Liver (tissue), 8 donors: ENCODE measurements at regions not wholly inside any gene's neighbourhood (a gene's known extent, or its start where the extent isn't known, plus 50 kb on each side); places are given as distances from the start of the nearest gene placed in this dataset.

Experiments used
- DNase-seq: peaks from one replicate; pipeline ENCODE4 v3.0.0-alpha.2; 2017; ENCODE audit warnings: low spot score
- H3K27ac ChIP-seq, 2 donors: one replicate each; pipeline ENCODE4 v1.7.0; 2013; ENCODE audit warnings: inconsistent platforms in 2 of 2, low read length in 2 of 2, control low read depth in 1 of 2, low read depth in 1 of 2, mild to moderate bottlenecking in 1 of 2
- H3K27me3 ChIP-seq, 4 donors: one replicate each; pipeline versions ENCODE4 v1.6.1 to v1.7.0; 2013; ENCODE audit warnings: low read length in 3 of 4, inconsistent platforms in 1 of 4, mild to moderate bottlenecking in 1 of 4, moderate library complexity in 1 of 4; ENCODE audit not compliant: control insufficient read depth in 4 of 4, insufficient read depth in 4 of 4
- H3K36me3 ChIP-seq, 4 donors: one replicate each; pipeline versions ENCODE4 v1.6.1 to v1.7.0; 2013; ENCODE audit warnings: low read length in 3 of 4, mild to moderate bottlenecking in 3 of 4, low read depth in 1 of 4, moderate library complexity in 1 of 4; ENCODE audit not compliant: control insufficient read depth in 4 of 4, insufficient read depth in 3 of 4
- H3K4me1 ChIP-seq, 4 donors: one replicate each; pipeline versions ENCODE4 v1.6.1 to v1.7.0; 2013; ENCODE audit warnings: low read length in 3 of 4, mild to moderate bottlenecking in 3 of 4, moderate library complexity in 1 of 4; ENCODE audit not compliant: control insufficient read depth in 4 of 4, insufficient read depth in 4 of 4
- H3K4me3 ChIP-seq, 3 donors: one replicate each; pipeline versions ENCODE4 v1.6.1 to v1.7.0; 2013; ENCODE audit warnings: low read length in 3 of 3, control low read depth in 1 of 3, low read depth in 1 of 3, mild to moderate bottlenecking in 1 of 3
- H3K9ac ChIP-seq, 2 donors: one replicate each; pipeline ENCODE4 v1.7.0; 2013; ENCODE audit warnings: low read length in 2 of 2, mild to moderate bottlenecking in 2 of 2, moderate library complexity in 2 of 2, control low read depth in 1 of 2, low read depth in 1 of 2
- H3K9me3 ChIP-seq, 4 donors: one replicate each; pipeline versions ENCODE4 v1.6.1 to v1.7.0; 2013; ENCODE audit warnings: low read length in 3 of 4; ENCODE audit not compliant: control insufficient read depth in 4 of 4
- ATF3 ChIP-seq: IDR thresholded peaks from 2 replicates; pipeline ENCODE4 v1.6.1; 2016; ENCODE audit warnings: antibody characterized with exemption
- CTCF ChIP-seq: fragments of 150-350 bp; IDR thresholded peaks from 2 replicates; pipeline ENCODE4 v1.5.1; 2017; ENCODE audit warnings: improper control_type of control experiment, low read depth, low read length; ENCODE audit not compliant: missing input control
- EGR1 ChIP-seq, 2 donors: IDR thresholded peaks; 2 replicates each; pipeline ENCODE4 v1.6.1; 2016 to 2018; ENCODE audit warnings: antibody characterized with exemption in 2 of 2, low read depth in 2 of 2
- FOXA1 ChIP-seq: IDR thresholded peaks from 2 replicates; pipeline ENCODE4 v1.6.1; 2016; ENCODE audit warnings: antibody characterized with exemption
- FOXA2 ChIP-seq: IDR thresholded peaks from 2 replicates; pipeline ENCODE4 v1.6.1; 2016; ENCODE audit warnings: antibody characterized with exemption
- GABPA ChIP-seq, 2 donors: IDR thresholded peaks in 1 of 2; conservative IDR thresholded peaks in 1 of 2; 2 replicates each; pipeline ENCODE4 v1.6.1; 2016; ENCODE audit warnings: antibody characterized with exemption in 2 of 2, mild to moderate bottlenecking in 1 of 2, moderate library complexity in 1 of 2
- HNF4A ChIP-seq, 2 donors: conservative IDR thresholded peaks; 2 replicates each; pipeline ENCODE4 v1.6.1; 2016; ENCODE audit warnings: antibody characterized with exemption in 2 of 2, mild to moderate bottlenecking in 2 of 2
- HNF4G ChIP-seq: IDR thresholded peaks from 2 replicates; pipeline ENCODE4 v1.6.1; 2016; ENCODE audit warnings: antibody characterized with exemption
- JUND ChIP-seq, 2 donors: IDR thresholded peaks; 2 replicates each; pipeline ENCODE4 v1.6.1; 2016; ENCODE audit warnings: antibody characterized with exemption in 2 of 2
- MAX ChIP-seq: IDR thresholded peaks from 2 replicates; pipeline ENCODE4 v1.6.1; 2016; ENCODE audit warnings: antibody characterized with exemption
- NR2F2 ChIP-seq: IDR thresholded peaks from 2 replicates; pipeline ENCODE4 v1.6.1; 2016; ENCODE audit warnings: antibody characterized with exemption
- RAD21 ChIP-seq, 2 donors: IDR thresholded peaks; 2 replicates each; pipeline ENCODE4 v1.6.1; 2016; ENCODE audit warnings: antibody characterized with exemption in 2 of 2, mild to moderate bottlenecking in 2 of 2
- REST ChIP-seq: IDR thresholded peaks from 2 replicates; pipeline ENCODE4 v1.6.1; 2016; ENCODE audit warnings: antibody characterized with exemption, mild to moderate bottlenecking
- RXRA ChIP-seq, 2 donors: IDR thresholded peaks; 2 replicates each; pipeline ENCODE4 v1.6.1; 2017 to 2018; ENCODE audit warnings: antibody characterized with exemption in 2 of 2, mild to moderate bottlenecking in 1 of 2
- SP1 ChIP-seq: IDR thresholded peaks from 2 replicates; pipeline ENCODE4 v1.6.1; 2018; ENCODE audit warnings: antibody characterized with exemption, mild to moderate bottlenecking
- TAF1 ChIP-seq: conservative IDR thresholded peaks from 2 replicates; pipeline ENCODE4 v1.6.1; 2016; ENCODE audit warnings: antibody characterized with exemption, mild to moderate bottlenecking
- YY1 ChIP-seq: IDR thresholded peaks from 2 replicates; pipeline ENCODE4 v1.6.1; 2016; ENCODE audit warnings: antibody characterized with exemption, mild to moderate bottlenecking
- ZBTB33 ChIP-seq: IDR thresholded peaks from 2 replicates; pipeline ENCODE4 v1.6.1; 2016; ENCODE audit warnings: antibody characterized with exemption
- WGBS: extraction: QIAGEN DNeasy Blood & Tissue Kit; methylation state at CpG from one replicate; pipeline ENCODE4 v1.1.7; 2013; 5-methylcytosine and 5-hydroxymethylcytosine counted together
- donor health status: healthy.
- donor health status: healthy.
- donor health status: healthy.
- donor health status: healthy.
- donor health status: healthy.

- Histone ChIP-seq H3K9me3 (no peaks in the 10 kb centered on the region), H3K27ac (no peak overlapping the region), H3K27me3 (no peaks in the 10 kb centered on the region), H3K4me1 (no peaks in the 10 kb centered on the region), H3K9ac (no peak overlapping the region), H3K36me3 (no peaks in the 10 kb centered on the region), H3K4me3 (no peak overlapping the region)
- WGBS, result 56% methylated on average over 4 of the region's 4 CpGs
- TF ChIP-seq YY1 (no peak), HNF4A (conservative IDR thresholded peaks at IDR 0.05) (no peak), ZBTB33 (no peak), FOXA2 (no peak), EGR1 (IDR thresholded peaks at IDR 0.05; ENCODE audit: low read depth in 2 of 2) (no peak), SP1 (no peak), ATF3 (no peak), FOXA1 (no peak), JUND (IDR thresholded peaks at IDR 0.05) (no peak), REST (no peak), TAF1 (no peak), NR2F2 (no peak)
- no peak for DNase-seq
Measured at GRCh38 chr7:9407816-9408215, 974.4 kb downstream of the NXPH1 start.

GRCh38 chr7:9453521-9453920, 1020.1 kb downstream of the NXPH1 start:
- no peak for DNase-seq
- Histone ChIP-seq H3K27me3 (no peaks in the 10 kb centered on the region), H3K4me3 (no peak overlapping the region), H3K27ac (no peak overlapping the region), H3K9me3 (peaks cover 0 to 4% (median 0%) of the 10 kb centered on the region in 4 donors), H3K4me1 (no peaks in the 10 kb centered on the region), H3K9ac (no peak overlapping the region), H3K36me3 (no peaks in the 10 kb centered on the region)
- 70% methylated on average over 4 of the region's 4 CpGs for WGBS
- TF ChIP-seq ATF3 (no peak), HNF4G (no peak), GABPA (IDR thresholded peaks at IDR 0.05 in 1 of 2, conservative IDR thresholded peaks at IDR 0.05 in 1 of 2) (no peak), RXRA (IDR thresholded peaks at IDR 0.05) (no peak), FOXA2 (no peak), REST (no peak), ZBTB33 (no peak), SP1 (no peak), MAX (no peak), HNF4A (conservative IDR thresholded peaks at IDR 0.05) (no peak), CTCF (no peak), FOXA1 (no peak), YY1 (no peak), JUND (IDR thresholded peaks at IDR 0.05) (no peak), TAF1 (no peak), EGR1 (IDR thresholded peaks at IDR 0.05; ENCODE audit: low read depth in 2 of 2) (no peak), NR2F2 (no peak), RAD21 (IDR thresholded peaks at IDR 0.05) (no peak)
